Mesenchymal stem cell (in vitro differentiated cells and primary cell): ENCODE measurements at regions not wholly inside any gene's neighbourhood (a gene's known extent, or its start where the extent isn't known, plus 50 kb on each side); places are given as distances from the start of the nearest gene placed in this dataset.

Source experiments
- DNase-seq: peaks from one replicate; pipeline ENCODE4 v3.0.0-alpha.2; 2013
- H2AFZ ChIP-seq: one replicate; pipeline ENCODE4 v1.6.1; 2013; ENCODE audit warnings: low read depth, mild to moderate bottlenecking, control low read depth, inconsistent platforms, low read length, moderate library complexity
- H2AK5ac ChIP-seq: 2 replicates; pipeline ENCODE4 v1.6.1; 2013; ENCODE audit warnings: low read length, moderate library complexity, mild to moderate bottlenecking, inconsistent platforms; ENCODE audit not compliant: severe bottlenecking
- H2BK120ac ChIP-seq: one replicate; pipeline ENCODE4 v1.6.1; 2013; ENCODE audit warnings: low read depth, mild to moderate bottlenecking, inconsistent platforms, low read length, moderate library complexity
- H2BK12ac ChIP-seq, 2 experiments: one replicate each; pipeline ENCODE4 v1.6.1; 2013; ENCODE audit warnings: inconsistent platforms in 2 of 2, low read length in 2 of 2, mild to moderate bottlenecking in 2 of 2, moderate library complexity in 2 of 2, control low read depth in 1 of 2
- H2BK15ac ChIP-seq: one replicate; pipeline ENCODE4 v1.6.1; 2013; ENCODE audit warnings: mild to moderate bottlenecking, low read depth, inconsistent platforms; ENCODE audit not compliant: poor library complexity, severe bottlenecking
- H2BK5ac ChIP-seq: 2 replicates; pipeline ENCODE4 v1.6.1; 2013; ENCODE audit warnings: low read depth, mild to moderate bottlenecking, low read length, control low read depth, inconsistent platforms; ENCODE audit not compliant: poor library complexity, severe bottlenecking
- H3K14ac ChIP-seq, 2 experiments: one replicate each; pipeline ENCODE4 v1.6.1; 2013; ENCODE audit warnings: inconsistent platforms in 2 of 2, low read length in 2 of 2, control low read depth in 1 of 2, mild to moderate bottlenecking in 1 of 2, moderate library complexity in 1 of 2
- H3K18ac ChIP-seq, 2 experiments: one replicate each; pipeline ENCODE4 v1.6.1; 2013; ENCODE audit warnings: inconsistent platforms in 2 of 2, low read length in 2 of 2, control low read depth in 1 of 2, low read depth in 1 of 2, mild to moderate bottlenecking in 1 of 2
- H3K23ac ChIP-seq, 2 experiments: one replicate each; pipeline ENCODE4 v1.6.1; 2013; ENCODE audit warnings: inconsistent platforms in 2 of 2, low read length in 2 of 2, mild to moderate bottlenecking in 2 of 2, moderate library complexity in 2 of 2, control low read depth in 1 of 2
- H3K27ac ChIP-seq: 2 replicates; pipeline ENCODE4 v1.5.1; 2013; ENCODE audit warnings: mild to moderate bottlenecking, moderate library complexity, low read length, control low read depth, inconsistent platforms; ENCODE audit not compliant: poor library complexity, severe bottlenecking
- H3K27me3 ChIP-seq, 2 experiments: 2 replicates each; pipeline versions ENCODE4 v1.6.1 to v1.7.0; 2013; ENCODE audit warnings: low read length in 2 of 2, mild to moderate bottlenecking in 2 of 2, moderate library complexity in 2 of 2, control low read depth in 1 of 2, inconsistent platforms in 1 of 2; ENCODE audit not compliant: control insufficient read depth in 1 of 2, insufficient read depth in 1 of 2
- H3K36me3 ChIP-seq, 2 experiments: 2 replicates each; pipeline versions ENCODE4 v1.6.1 to v1.7.0; 2013; ENCODE audit warnings: low read length in 2 of 2, control low read depth in 1 of 2, inconsistent platforms in 1 of 2, low read depth in 1 of 2, mild to moderate bottlenecking in 1 of 2; ENCODE audit not compliant: insufficient read depth in 2 of 2, control insufficient read depth in 1 of 2
- H3K4ac ChIP-seq, 2 experiments: one replicate each; pipeline ENCODE4 v1.6.1; 2013; ENCODE audit warnings: inconsistent platforms in 2 of 2, low read length in 2 of 2, mild to moderate bottlenecking in 2 of 2, moderate library complexity in 2 of 2, control low read depth in 1 of 2, low read depth in 1 of 2
- H3K4me1 ChIP-seq: 2 replicates; pipeline ENCODE4 v1.6.1; 2013; ENCODE audit warnings: low read depth, low read length, control low read depth; ENCODE audit not compliant: control insufficient read depth, insufficient read depth
- H3K4me2 ChIP-seq: 2 replicates; pipeline ENCODE4 v1.6.1; 2013; ENCODE audit warnings: low read length, mild to moderate bottlenecking, inconsistent platforms; ENCODE audit not compliant: poor library complexity, severe bottlenecking
- H3K4me3 ChIP-seq, 2 experiments: 2 replicates each; pipeline versions ENCODE4 v1.5.1 to v1.7.0; 2013; ENCODE audit warnings: low read length in 2 of 2, mild to moderate bottlenecking in 2 of 2, control low read depth in 1 of 2, low read depth in 1 of 2; ENCODE audit not compliant: insufficient read depth in 1 of 2
- H3K79me1 ChIP-seq: replicated peaks from 2 replicates; pipeline ENCODE4 v1.6.1; 2013; ENCODE audit warnings: mild to moderate bottlenecking, control low read depth, low read length, inconsistent platforms; ENCODE audit not compliant: poor library complexity, severe bottlenecking
- H3K9ac ChIP-seq: 2 replicates; pipeline ENCODE4 v1.7.0; 2013; ENCODE audit warnings: mild to moderate bottlenecking, low read length, moderate library complexity
- H3K9me3 ChIP-seq: 2 replicates; pipeline ENCODE4 v1.7.0; 2013; ENCODE audit warnings: mild to moderate bottlenecking, low read length; ENCODE audit not compliant: control insufficient read depth
- H4K8ac ChIP-seq: one replicate; pipeline ENCODE4 v1.6.1; 2013; ENCODE audit warnings: inconsistent platforms, mild to moderate bottlenecking, low read length, moderate library complexity
- H4K91ac ChIP-seq: one replicate; pipeline ENCODE4 v1.6.1; 2013; ENCODE audit warnings: mild to moderate bottlenecking, low read length, inconsistent platforms
- WGBS: methylation state at CpG from one replicate; pipeline ENCODE4 v1.1.7; 2013; ENCODE audit warnings: mixed read lengths; 5-methylcytosine and 5-hydroxymethylcytosine counted together

GRCh38 chr12:94082690-94083089, 65.7 kb upstream of the PLXNC1 start:
- H2AFZ ChIP-seq = no peak overlapping the region
- no peak overlapping the region for H2BK5ac ChIP-seq
- no peak overlapping the region for H3K14ac ChIP-seq
- H3K36me3 ChIP-seq = no peaks in the 10 kb centered on the region
- no peak overlapping the region for H3K27ac ChIP-seq
- H2BK120ac ChIP-seq = no peak overlapping the region
- no peaks in the 10 kb centered on the region for H3K9me3 ChIP-seq
- H2AK5ac ChIP-seq = no peak overlapping the region
- no peaks in the 10 kb centered on the region for H3K4me1 ChIP-seq
- no peak overlapping the region for H2BK12ac ChIP-seq
- DNase-seq = no peak
- no peak overlapping the region for H3K4me3 ChIP-seq
- 90% methylated on average over 4 of the region's 5 CpGs for WGBS
- H4K91ac ChIP-seq = no peak overlapping the region
- no peak overlapping the region for H3K4ac ChIP-seq
- H3K4me2 ChIP-seq = no peak overlapping the region
- no peak overlapping the region for H3K18ac ChIP-seq
- no peak overlapping the region for H4K8ac ChIP-seq
- H3K23ac ChIP-seq = no peak overlapping the region
- H3K27me3 ChIP-seq = no peaks in the 10 kb centered on the region
- H2BK15ac ChIP-seq = no peak overlapping the region
- no peak overlapping the region for H3K9ac ChIP-seq
- no peaks in the 10 kb centered on the region for H3K79me1 ChIP-seq

GRCh38 chr12:94089891-94090290, 58.5 kb upstream of the PLXNC1 start:
- Histone ChIP-seq H3K9ac (no peak overlapping the region), H2AK5ac (no peak overlapping the region), H3K79me1 (no peaks in the 10 kb centered on the region), H2AFZ (no peak overlapping the region), H3K18ac (no peak overlapping the region), H2BK120ac (no peak overlapping the region), H4K91ac (no peak overlapping the region), H2BK12ac (no peak overlapping the region), H3K4ac (no peak overlapping the region), H3K4me2 (no peak overlapping the region), H3K23ac (no peak overlapping the region), H3K27ac (no peak overlapping the region), H3K14ac (no peak overlapping the region), H3K27me3 (no peaks in the 10 kb centered on the region), H3K4me1 (no peaks in the 10 kb centered on the region), H2BK5ac (no peak overlapping the region), H4K8ac (no peak overlapping the region), H3K36me3 (no peaks in the 10 kb centered on the region), H3K9me3 (no peaks in the 10 kb centered on the region), H2BK15ac (no peak overlapping the region), H3K4me3 (no peak overlapping the region)
- WGBS = 77% methylated on average over 3 of the region's 3 CpGs
- DNase-seq = peak; percentile 35

GRCh38 chr12:94091624-94092023, 56.8 kb upstream of the PLXNC1 start:
- Histone ChIP-seq H4K91ac (no peak overlapping the region), H3K14ac (no peak overlapping the region), H4K8ac (no peak overlapping the region), H3K27ac (no peak overlapping the region), H2BK15ac (no peak overlapping the region), H3K4me2 (no peak overlapping the region), H3K9me3 (no peaks in the 10 kb centered on the region), H3K4ac (no peak overlapping the region), H3K23ac (no peak overlapping the region), H2AK5ac (no peak overlapping the region), H3K27me3 (no peaks in the 10 kb centered on the region), H3K18ac (no peak overlapping the region), H2BK120ac (no peak overlapping the region), H3K9ac (no peak overlapping the region), H2BK5ac (no peak overlapping the region), H3K36me3 (no peaks in the 10 kb centered on the region), H2AFZ (no peak overlapping the region), H2BK12ac (no peak overlapping the region), H3K79me1 (no peaks in the 10 kb centered on the region), H3K4me3 (no peak overlapping the region), H3K4me1 (no peaks in the 10 kb centered on the region)
- DNase-seq = no peak
- 100% methylated on average over 2 of the region's 2 CpGs for WGBS

- Histone ChIP-seq H3K23ac (no peak overlapping the region), H2BK5ac (no peak overlapping the region), H3K36me3 (no peaks in the 10 kb centered on the region), H2AK5ac (no peak overlapping the region), H4K91ac (no peak overlapping the region), H3K27ac (no peak overlapping the region), H2AFZ (no peak overlapping the region), H3K18ac (no peak overlapping the region), H2BK12ac (no peak overlapping the region), H3K4me2 (no peak overlapping the region), H3K9me3 (no peaks in the 10 kb centered on the region), H3K4me1 (no peaks in the 10 kb centered on the region), H3K4me3 (peak overlapping the region in 1 of 2 experiments; percentile 39), H3K9ac (no peak overlapping the region), H4K8ac (no peak overlapping the region), H2BK15ac (no peak overlapping the region), H3K14ac (no peak overlapping the region), H2BK120ac (no peak overlapping the region), H3K27me3 (no peaks in the 10 kb centered on the region), H3K79me1 (no peaks in the 10 kb centered on the region), H3K4ac (no peak overlapping the region)
- WGBS = 94% methylated on average over 10 of the region's 13 CpGs
- DNase-seq = no peak
Observed at GRCh38 chr12:94092516-94093241, 55.7 kb upstream of the PLXNC1 start.
